Neural progenitor cell (in vitro differentiated cells): ENCODE measurements at regions not wholly inside any gene's neighbourhood (a gene's known extent, or its start where the extent isn't known, plus 50 kb on each side); places are given as distances from the start of the nearest gene placed in this dataset.

Source experiments
- DNase-seq: peaks from one replicate; pipeline ENCODE4 v3.0.0-alpha.2; 2016; ENCODE audit warnings: low spot score
- H2AFZ ChIP-seq: fragments of 200-600 bp; sonication (generic); replicated peaks from 2 replicates; pipeline ENCODE4 v1.6.1; 2016; ENCODE audit warnings: antibody characterized with exemption
- H3F3A ChIP-seq: fragments of 200-600 bp; sonication (generic); 2 replicates; pipeline ENCODE4 v1.6.1; 2016; ENCODE audit warnings: antibody characterized with exemption, low read depth
- H3K27ac ChIP-seq: fragments of 200-600 bp; sonication (generic); 2 replicates; pipeline ENCODE4 v1.5.1; 2016; ENCODE audit warnings: mild to moderate bottlenecking
- H3K27me3 ChIP-seq: fragments of 200-600 bp; sonication (generic); 2 replicates; pipeline ENCODE4 v1.6.1; 2016; ENCODE audit warnings: mild to moderate bottlenecking, moderate library complexity
- H3K36me3 ChIP-seq: fragments of 200-600 bp; sonication (generic); 2 replicates; pipeline ENCODE4 v1.5.1; 2016
- H3K4me1 ChIP-seq: fragments of 200-600 bp; sonication (generic); 2 replicates; pipeline ENCODE4 v1.6.1; 2016; ENCODE audit warnings: mixed run types
- H3K4me2 ChIP-seq: fragments of 200-600 bp; sonication (generic); 2 replicates; pipeline ENCODE4 v1.6.1; 2016
- H3K4me3 ChIP-seq: fragments of 200-600 bp; sonication (generic); 2 replicates; pipeline ENCODE4 v1.5.1; 2016
- H3K79me2 ChIP-seq: fragments of 200-600 bp; sonication (generic); 2 replicates; pipeline ENCODE4 v1.6.1; 2016; ENCODE audit warnings: low read depth
- H3K9ac ChIP-seq: fragments of 200-600 bp; sonication (generic); 2 replicates; pipeline ENCODE4 v1.6.1; 2016
- H3K9me3 ChIP-seq: fragments of 200-600 bp; sonication (generic); 2 replicates; pipeline ENCODE4 v1.5.1; 2016; ENCODE audit warnings: low read depth
- H4K20me1 ChIP-seq: fragments of 200-600 bp; sonication (generic); 2 replicates; pipeline ENCODE4 v1.6.1; 2016; ENCODE audit warnings: low read depth
- H3K27ac Mint-ChIP-seq: 3 replicates; pipeline ENCODE4 v1.8.0; 2021; ENCODE audit warnings: mixed read lengths
- H3K27me3 Mint-ChIP-seq: 2 replicates; pipeline ENCODE4 v1.8.0; 2022; ENCODE audit warnings: low read depth, mild to moderate bottlenecking, inconsistent platforms, moderate library complexity, mixed read lengths; ENCODE audit not compliant: insufficient read depth
- H3K36me3 Mint-ChIP-seq: 3 replicates; pipeline ENCODE4 v1.8.0; 2021; ENCODE audit warnings: mixed read lengths
- H3K4me1 Mint-ChIP-seq: 3 replicates; pipeline ENCODE4 v1.8.0; 2021; ENCODE audit warnings: mixed read lengths
- H3K4me3 Mint-ChIP-seq: 3 replicates; pipeline ENCODE4 v1.8.0; 2021; ENCODE audit warnings: mild to moderate bottlenecking, moderate library complexity, mixed read lengths
- H3K9me3 Mint-ChIP-seq: 3 replicates; pipeline ENCODE4 v1.8.0; 2020; ENCODE audit warnings: mixed read lengths
- CTCF ChIP-seq: fragments of 200-600 bp; sonication (generic); IDR thresholded peaks from 2 replicates; pipeline ENCODE4 v1.5.1; 2017; ENCODE audit warnings: antibody characterized with exemption, mild to moderate bottlenecking
- EZH2 ChIP-seq: fragments of 200-600 bp; sonication (generic); IDR thresholded peaks from 2 replicates; pipeline ENCODE4 v1.6.1; 2017; ENCODE audit warnings: antibody characterized with exemption, mild to moderate bottlenecking, moderate library complexity
- EZH2phosphoT487 ChIP-seq: fragments of 200-600 bp; sonication (generic); IDR thresholded peaks from 2 replicates; pipeline ENCODE4 v1.6.1; 2017; ENCODE audit warnings: antibody characterized with exemption

GRCh38 chr7:17027789-17028152 lies 146.0 kb upstream of the AGR3 start:
- Mint-ChIP-seq H3K27me3 (no peaks in the 10 kb centered on the region), H3K4me3 (no peak overlapping the region), H3K27ac (no peak overlapping the region), H3K4me1 (peaks cover 15% of the 10 kb centered on the region), H3K9me3 (no peaks in the 10 kb centered on the region), H3K36me3 (no peaks in the 10 kb centered on the region)
- Histone ChIP-seq H2AFZ (no peak overlapping the region), H3K4me3 (no peak overlapping the region), H3K79me2 (no peaks in the 10 kb centered on the region), H3K9me3 (no peaks in the 10 kb centered on the region), H3F3A (no peaks in the 10 kb centered on the region), H3K9ac (no peak overlapping the region), H3K27ac (no peak overlapping the region), H4K20me1 (no peaks in the 10 kb centered on the region), H3K27me3 (no peaks in the 10 kb centered on the region), H3K4me1 (no peaks in the 10 kb centered on the region), H3K36me3 (no peaks in the 10 kb centered on the region), H3K4me2 (no peak overlapping the region)
- no peak for DNase-seq
- TF ChIP-seq EZH2 (no peak), CTCF (no peak), EZH2phosphoT487 (no peak)

DNA sequence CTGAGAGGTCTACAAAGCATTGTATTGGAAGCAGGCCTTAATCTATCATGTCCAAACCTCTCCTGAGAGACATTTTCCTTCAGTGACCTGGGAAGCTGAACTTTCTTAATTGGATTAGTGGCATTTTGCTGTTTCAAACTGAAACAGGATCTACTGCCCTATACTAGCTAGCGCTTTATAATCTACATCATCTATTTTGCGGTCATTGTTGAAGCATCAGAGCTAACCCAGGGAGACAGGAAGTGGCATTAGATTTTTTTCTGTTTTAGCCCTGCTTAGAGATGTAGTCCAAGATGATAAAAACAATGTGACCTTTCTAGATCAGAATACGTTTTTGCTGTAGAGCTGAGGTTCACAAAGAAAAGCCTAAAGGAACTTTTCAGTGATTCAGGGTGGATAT lies 147.4 kb upstream of the AGR3 start:
- Histone ChIP-seq H3K36me3 (no peaks in the 10 kb centered on the region), H4K20me1 (no peaks in the 10 kb centered on the region), H3K9ac (no peak overlapping the region), H3K4me2 (no peak overlapping the region), H3F3A (no peaks in the 10 kb centered on the region), H3K27me3 (no peaks in the 10 kb centered on the region), H3K79me2 (no peaks in the 10 kb centered on the region), H3K4me1 (no peaks in the 10 kb centered on the region), H3K27ac (no peak overlapping the region), H2AFZ (no peak overlapping the region), H3K4me3 (no peak overlapping the region), H3K9me3 (no peaks in the 10 kb centered on the region)
- Mint-ChIP-seq H3K36me3 (no peaks in the 10 kb centered on the region), H3K4me3 (no peak overlapping the region), H3K27ac (no peak overlapping the region), H3K4me1 (peaks cover 18% of the 10 kb centered on the region), H3K27me3 (no peaks in the 10 kb centered on the region), H3K9me3 (no peaks in the 10 kb centered on the region)
- no peak for DNase-seq
- TF ChIP-seq EZH2phosphoT487 (no peak), EZH2 (no peak), CTCF (no peak)

DNA sequence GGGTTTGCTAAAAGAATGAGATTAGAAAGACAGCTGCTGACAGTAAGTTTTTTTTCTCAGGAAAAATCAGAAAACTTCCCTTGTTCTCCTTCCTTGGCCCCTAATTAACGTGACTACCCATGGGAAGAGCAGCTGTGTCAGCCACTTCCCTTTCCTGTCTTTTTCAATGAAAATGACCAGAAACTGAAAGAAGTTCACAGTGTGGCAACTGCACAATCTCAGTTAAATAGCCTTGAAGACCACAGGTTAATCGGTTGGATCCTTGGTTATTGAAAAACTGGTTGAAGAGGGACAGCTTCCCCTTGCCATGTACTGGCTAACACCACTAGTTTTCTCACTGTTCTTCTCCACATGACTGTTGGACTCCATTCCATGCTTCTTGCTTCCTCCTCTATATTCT lies 148.8 kb upstream of the AGR3 start:
- Histone ChIP-seq H4K20me1 (no peaks in the 10 kb centered on the region), H3K4me3 (no peak overlapping the region), H3K4me1 (no peaks in the 10 kb centered on the region), H3K27me3 (no peaks in the 10 kb centered on the region), H3K4me2 (no peak overlapping the region), H3K9ac (no peak overlapping the region), H3K36me3 (no peaks in the 10 kb centered on the region), H3K9me3 (no peaks in the 10 kb centered on the region), H3K79me2 (no peaks in the 10 kb centered on the region), H3K27ac (no peak overlapping the region), H2AFZ (no peak overlapping the region), H3F3A (no peaks in the 10 kb centered on the region)
- peaks cover 18% of the 10 kb centered on the region for H3K4me1 Mint-ChIP-seq
- no peaks in the 10 kb centered on the region for H3K36me3 Mint-ChIP-seq
- DNase-seq: no peak
- TF ChIP-seq EZH2: no peak
- TF ChIP-seq CTCF: no peak
- no peak for TF ChIP-seq EZH2phosphoT487
- no peak overlapping the region for H3K27ac Mint-ChIP-seq
- no peaks in the 10 kb centered on the region for H3K9me3 Mint-ChIP-seq
- H3K4me3 Mint-ChIP-seq: no peak overlapping the region
- H3K27me3 Mint-ChIP-seq: no peaks in the 10 kb centered on the region
